ENCODE measurements at regions not wholly inside any gene's neighbourhood (a gene's known extent, or its start where the extent isn't known, plus 50 kb on each side); places are given as distances from the start of the nearest gene placed in this dataset.

- ChIA-PET CTCF (no interaction called here), POLR2A (no interaction called here)
- no peak for DNase-seq (ENCODE audit: extremely low spot score)
- TF ChIP-seq CTCF (IDR thresholded peaks at IDR 0.05; ENCODE audit: control extremely low read depth, extremely low read depth, low read depth, missing control alignments): no peak
Measured at GRCh38 chr4:55749666-55750065, 69.9 kb upstream of the EXOC1L start.

GRCh38 chr4:55752810-55753209 lies 66.8 kb upstream of the EXOC1L start:
- POLR2A ChIA-PET: no interaction called here
- CTCF ChIA-PET: interaction anchor here (0.9 kb wide), 1 partner anchor 9 kb away, joined by 3 read pairs; no protein-coding TSS in a partner anchor
- no peak for DNase-seq (ENCODE audit: extremely low spot score)
- no peak for TF ChIP-seq CTCF (IDR thresholded peaks at IDR 0.05; ENCODE audit: control extremely low read depth, extremely low read depth, low read depth, missing control alignments)

GRCh38 chr4:55753856-55754255 lies 65.7 kb upstream of the EXOC1L start:
- DNase-seq (ENCODE audit: extremely low spot score): no peak
- ChIA-PET POLR2A (no interaction called here), CTCF (no interaction called here)
- no peak for TF ChIP-seq CTCF (IDR thresholded peaks at IDR 0.05; ENCODE audit: control extremely low read depth, extremely low read depth, low read depth, missing control alignments)

GRCh38 chr4:55754754-55755350 lies 64.7 kb upstream of the EXOC1L start:
- no peak for TF ChIP-seq CTCF (IDR thresholded peaks at IDR 0.05; ENCODE audit: control extremely low read depth, extremely low read depth, low read depth, missing control alignments)
- CTCF ChIA-PET: no interaction called here

GRCh38 chr4:55756208-55756607 lies 63.4 kb upstream of the EXOC1L start:
- TF ChIP-seq CTCF (IDR thresholded peaks at IDR 0.05; ENCODE audit: control extremely low read depth, extremely low read depth, low read depth, missing control alignments): no peak
- POLR2A ChIA-PET: no interaction called here
- CTCF ChIA-PET: interaction anchor here (1.7 kb wide), 1 partner anchor 14 kb away, joined by 3 read pairs; no protein-coding TSS in a partner anchor
- DNase-seq (ENCODE audit: extremely low spot score): no peak

More at GRCh38 chr4:55754754-55755350, 64.7 kb upstream of the EXOC1L start:
- POLR2A ChIA-PET: no interaction called here
- DNase-seq (ENCODE audit: extremely low spot score): no peak

GRCh38 chr4:55757356-55757952 lies 62.1 kb upstream of the EXOC1L start:
- POLR2A ChIA-PET: no interaction called here
- no peak for TF ChIP-seq CTCF (IDR thresholded peaks at IDR 0.05; ENCODE audit: control extremely low read depth, extremely low read depth, low read depth, missing control alignments)
- CTCF ChIA-PET: interaction anchor here (1.2 to 1.7 kb wide), 2 partner anchors 12 to 73 kb away, joined by 3 read pairs; no protein-coding TSS in a partner anchor
- DNase-seq (ENCODE audit: extremely low spot score): no peak
